ENCODE measurements at regions not wholly inside any gene's neighbourhood (a gene's known extent, or its start where the extent isn't known, plus 50 kb on each side); places are given as distances from the start of the nearest gene placed in this dataset.

GRCh38 chr11:39724404-39724803 lies 1735.0 kb downstream of the LRRC4C start:
- TF ChIP-seq, protein P1, sequence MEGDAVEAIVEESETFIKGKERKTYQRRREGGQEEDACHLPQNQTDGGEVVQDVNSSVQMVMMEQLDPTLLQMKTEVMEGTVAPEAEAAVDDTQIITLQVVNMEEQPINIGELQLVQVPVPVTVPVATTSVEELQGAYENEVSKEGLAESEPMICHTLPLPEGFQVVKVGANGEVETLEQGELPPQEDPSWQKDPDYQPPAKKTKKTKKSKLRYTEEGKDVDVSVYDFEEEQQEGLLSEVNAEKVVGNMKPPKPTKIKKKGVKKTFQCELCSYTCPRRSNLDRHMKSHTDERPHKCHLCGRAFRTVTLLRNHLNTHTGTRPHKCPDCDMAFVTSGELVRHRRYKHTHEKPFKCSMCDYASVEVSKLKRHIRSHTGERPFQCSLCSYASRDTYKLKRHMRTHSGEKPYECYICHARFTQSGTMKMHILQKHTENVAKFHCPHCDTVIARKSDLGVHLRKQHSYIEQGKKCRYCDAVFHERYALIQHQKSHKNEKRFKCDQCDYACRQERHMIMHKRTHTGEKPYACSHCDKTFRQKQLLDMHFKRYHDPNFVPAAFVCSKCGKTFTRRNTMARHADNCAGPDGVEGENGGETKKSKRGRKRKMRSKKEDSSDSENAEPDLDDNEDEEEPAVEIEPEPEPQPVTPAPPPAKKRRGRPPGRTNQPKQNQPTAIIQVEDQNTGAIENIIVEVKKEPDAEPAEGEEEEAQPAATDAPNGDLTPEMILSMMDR (IDR thresholded peaks at IDR 0.05), result no peak
- TF ChIP-seq EZH2 (IDR thresholded peaks at IDR 0.05; ENCODE audit: borderline replicate concordance, insufficient read depth, low read depth, low read length, poor library complexity, severe bottlenecking), result no peak

All from B cell (primary cell).